Astrocyte of the hippocampus (primary cell): ENCODE measurements at regions not wholly inside any gene's neighbourhood (a gene's known extent, or its start where the extent isn't known, plus 50 kb on each side); places are given as distances from the start of the nearest gene placed in this dataset.

Experiments used
- DNase-seq: peaks from one replicate; pipeline ENCODE4 v3.0.0; 2011; ENCODE audit warnings: low read depth, low spot score

GRCh38 chr1:163655565-163655964, 333.8 kb downstream of the NUF2 start:
- DNase-seq, result no peak

DNA sequence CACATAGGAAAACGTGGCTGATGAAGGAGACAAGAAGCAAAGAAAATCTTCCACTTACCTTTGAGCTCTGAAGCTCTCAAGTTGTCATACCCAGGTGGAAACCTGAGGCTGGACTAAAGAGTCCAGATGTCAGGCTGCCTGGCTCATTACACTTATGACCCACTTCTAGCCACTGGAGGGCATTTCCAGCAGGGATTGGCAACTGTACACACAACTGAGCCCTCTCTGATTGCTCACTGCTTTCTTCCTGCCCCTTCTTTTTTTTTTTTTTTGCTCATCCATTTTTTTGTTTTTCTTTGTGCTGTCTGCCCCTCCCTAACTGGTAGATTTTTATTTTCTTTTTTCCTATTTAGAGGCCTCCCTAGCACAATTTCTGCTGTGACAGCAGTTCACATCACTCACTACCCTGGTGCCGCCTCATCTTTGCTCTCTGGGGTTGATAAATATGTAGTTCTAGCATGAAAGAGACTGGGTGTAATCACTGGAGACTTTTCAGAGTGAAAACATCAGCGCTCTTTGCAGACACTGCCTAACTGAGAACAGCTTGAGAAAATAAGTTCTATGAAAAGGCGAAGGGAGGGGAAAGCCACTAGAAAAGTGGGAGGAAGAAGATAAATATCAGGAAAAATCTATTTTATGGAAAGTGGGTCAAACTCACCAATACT, 334.5 kb downstream of the NUF2 start:
- no peak for DNase-seq

- DNase-seq, result no peak
Observed at GRCh38 chr1:163657719-163658118, 336.0 kb downstream of the NUF2 start.

DNA sequence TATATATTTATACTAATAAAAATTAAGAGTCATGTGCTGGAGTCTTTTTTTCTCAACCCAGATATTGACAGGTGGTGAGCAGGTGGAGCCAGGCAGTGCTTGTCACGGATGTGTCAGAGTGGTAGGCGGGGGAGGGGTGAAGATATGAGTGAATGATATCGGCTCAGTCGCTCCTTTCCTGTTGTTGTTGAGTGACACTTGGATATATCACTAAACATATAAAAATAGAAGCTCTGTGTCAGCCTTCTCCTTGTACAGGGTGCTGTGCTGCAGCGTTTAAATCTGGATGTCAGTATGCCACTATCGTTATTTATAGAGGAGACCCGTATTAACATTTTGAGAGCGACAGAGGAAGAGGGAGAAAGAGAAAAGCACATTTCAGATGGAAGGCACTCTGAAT, 339.6 kb downstream of the NUF2 start:
- no peak for DNase-seq

- DNase-seq, result peak; percentile 8
Observed at GRCh38 chr1:163664671-163665335, 343.0 kb downstream of the NUF2 start.

- DNase-seq, result no peak
Observed at GRCh38 chr1:163668472-163668871, 346.7 kb downstream of the NUF2 start.

GRCh38 chr1:163670989-163671757, 349.4 kb downstream of the NUF2 start:
- peak; percentile 9 for DNase-seq

- no peak for DNase-seq
Observed at GRCh38 chr1:163672976-163673758, 351.4 kb downstream of the NUF2 start.

DNA sequence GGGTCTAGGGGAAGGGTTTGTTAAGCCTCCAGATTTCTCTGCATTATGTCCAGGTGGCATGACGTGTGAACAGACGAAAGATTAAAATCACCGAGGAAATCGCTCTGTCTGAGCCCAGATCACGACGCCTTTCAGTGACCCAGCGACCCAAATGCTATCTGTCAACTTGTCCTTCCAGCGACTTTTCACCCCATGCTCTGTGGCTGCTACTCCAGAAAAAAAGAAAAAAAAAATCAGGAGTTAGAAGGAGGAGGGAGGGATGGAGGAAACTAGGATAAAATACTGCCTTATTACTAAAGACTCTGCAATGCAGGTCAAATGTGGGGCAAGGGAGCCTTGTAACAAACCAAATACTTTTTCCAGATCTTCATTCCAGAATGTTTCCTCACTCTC, 352.0 kb downstream of the NUF2 start:
- DNase-seq, result peak; percentile 10

- no peak for DNase-seq
Observed at GRCh38 chr1:163674236-163674635, 352.5 kb downstream of the NUF2 start.

GRCh38 chr1:163684785-163685184, 363.0 kb downstream of the NUF2 start:
- no peak for DNase-seq

DNA sequence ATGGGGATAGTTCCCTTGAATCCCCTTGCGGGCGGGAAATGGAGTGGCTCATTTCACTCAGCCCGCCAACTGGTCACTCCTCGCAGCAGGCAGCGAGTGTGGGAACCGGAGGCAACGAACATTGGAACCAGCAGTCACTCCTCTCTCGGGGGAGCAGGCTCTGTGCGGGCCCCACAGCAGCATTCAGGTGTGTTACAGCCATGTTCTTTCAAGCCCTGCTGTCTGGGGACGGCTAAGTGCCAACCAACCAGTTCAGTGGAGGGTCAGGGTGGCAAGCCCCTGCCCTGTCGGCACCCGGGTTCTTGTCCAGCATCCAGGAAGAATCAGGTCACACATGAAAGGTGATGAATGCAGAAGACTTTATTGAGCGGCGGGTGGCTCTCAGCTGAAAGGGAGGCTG, 370.5 kb downstream of the NUF2 start:
- DNase-seq, result no peak

DNA sequence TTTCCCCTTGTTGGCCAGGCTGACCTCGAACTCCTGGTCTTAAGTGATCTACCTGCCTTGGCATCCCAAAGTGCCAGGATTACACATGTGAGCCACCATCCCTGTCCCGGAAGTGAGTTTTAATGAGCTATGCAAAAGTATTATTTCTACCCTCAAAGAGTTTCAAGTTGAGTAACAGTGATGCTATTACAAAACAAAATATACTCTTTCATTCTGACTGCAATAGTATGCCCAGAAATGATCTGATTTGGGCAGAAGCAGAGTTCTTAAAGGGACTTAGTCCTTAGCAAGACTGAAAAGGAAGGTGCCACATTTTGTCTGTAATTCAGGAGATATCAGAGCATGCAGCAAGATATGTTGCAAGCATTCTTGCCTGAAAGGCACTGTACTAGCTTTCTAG, 375.4 kb downstream of the NUF2 start:
- no peak for DNase-seq

DNA sequence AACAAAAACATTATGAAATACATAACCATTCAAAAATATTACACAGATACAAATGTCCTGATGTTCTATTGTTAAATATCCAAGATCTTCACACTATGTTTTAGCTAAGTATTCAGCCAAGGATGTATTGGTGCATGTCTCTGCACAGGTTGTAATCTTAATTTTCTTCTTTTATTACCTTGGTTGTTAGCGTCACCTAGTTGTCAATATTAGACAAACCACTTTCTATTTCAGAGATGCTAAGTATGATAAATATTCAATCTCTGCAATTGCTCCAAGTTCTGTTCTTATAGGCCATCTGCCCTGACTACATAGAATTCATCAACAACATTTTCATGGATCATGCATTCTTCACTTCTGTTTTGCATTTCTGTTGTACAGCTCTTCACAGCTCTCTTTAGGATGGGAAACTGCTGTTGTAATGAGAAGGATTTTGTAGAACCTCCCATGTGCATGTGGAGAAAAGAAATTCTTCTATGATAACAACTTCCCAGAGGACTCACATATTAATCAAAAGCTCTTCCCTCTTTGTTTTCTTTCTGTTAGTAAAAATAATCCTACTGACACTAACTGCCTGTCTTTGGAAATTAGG, 380.1 kb downstream of the NUF2 start:
- DNase-seq, result no peak

DNA sequence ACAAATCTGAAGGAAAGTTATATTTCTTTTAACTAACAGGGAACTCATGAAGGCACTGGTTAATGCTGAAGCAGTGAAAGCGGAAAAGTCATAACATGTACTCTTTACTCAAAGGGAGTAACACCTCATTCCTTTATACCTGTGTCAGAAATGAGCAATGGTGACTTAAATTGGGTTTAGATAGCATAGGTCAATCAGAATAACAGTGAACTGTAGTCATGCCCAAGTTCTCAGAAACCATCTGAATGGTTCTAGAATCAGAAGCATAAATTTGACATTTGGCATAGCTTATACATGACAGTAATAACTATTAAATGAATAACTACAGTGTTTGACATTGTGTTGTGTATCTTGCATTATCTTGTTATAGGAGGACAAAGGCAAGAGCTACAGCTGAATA, 382.0 kb downstream of the NUF2 start:
- no peak for DNase-seq

DNA sequence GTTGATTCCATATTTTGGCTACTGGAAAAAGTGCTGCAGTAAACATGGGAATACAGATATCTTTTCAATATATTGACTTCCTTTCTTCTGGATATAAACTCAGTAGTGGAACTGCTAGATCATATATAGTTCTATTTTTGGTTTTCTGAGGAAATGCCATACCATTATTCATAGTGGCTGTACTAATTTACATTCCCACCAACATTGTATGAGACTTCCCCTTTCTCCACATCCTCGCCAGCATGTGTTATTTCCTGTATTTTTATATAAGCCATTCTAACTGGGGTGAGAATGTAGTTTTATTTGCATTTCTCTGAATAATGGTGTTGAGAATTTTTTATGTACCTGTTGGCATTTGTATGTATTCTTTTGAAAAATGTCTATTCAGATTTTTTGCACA, 385.2 kb downstream of the NUF2 start:
- no peak for DNase-seq

GRCh38 chr1:163709636-163710035, 387.9 kb downstream of the NUF2 start:
- peak; percentile 2 for DNase-seq

DNA sequence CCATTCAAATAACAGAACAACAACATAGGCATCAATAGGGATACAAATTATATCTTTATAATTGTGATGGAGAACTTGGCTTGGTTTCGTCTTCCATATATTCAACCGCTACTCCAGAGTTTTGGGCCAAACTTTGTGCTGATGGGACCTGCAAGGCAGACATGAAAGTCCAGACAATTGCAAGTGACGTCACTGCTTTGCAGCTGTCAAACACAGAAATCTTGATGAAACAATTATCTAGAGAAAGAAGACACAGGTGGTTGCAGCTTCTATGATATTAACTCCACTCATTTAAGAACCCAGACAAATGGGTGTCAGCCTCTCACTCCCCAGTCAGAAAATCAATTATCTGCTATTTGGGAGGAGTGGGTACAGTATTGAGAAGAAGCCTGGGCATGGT, 390.6 kb downstream of the NUF2 start:
- DNase-seq, result no peak

- no peak for DNase-seq
Observed at GRCh38 chr1:163720294-163720693, 398.5 kb downstream of the NUF2 start.

GRCh38 chr1:163725551-163725950, 403.8 kb downstream of the NUF2 start:
- DNase-seq, result no peak

DNA sequence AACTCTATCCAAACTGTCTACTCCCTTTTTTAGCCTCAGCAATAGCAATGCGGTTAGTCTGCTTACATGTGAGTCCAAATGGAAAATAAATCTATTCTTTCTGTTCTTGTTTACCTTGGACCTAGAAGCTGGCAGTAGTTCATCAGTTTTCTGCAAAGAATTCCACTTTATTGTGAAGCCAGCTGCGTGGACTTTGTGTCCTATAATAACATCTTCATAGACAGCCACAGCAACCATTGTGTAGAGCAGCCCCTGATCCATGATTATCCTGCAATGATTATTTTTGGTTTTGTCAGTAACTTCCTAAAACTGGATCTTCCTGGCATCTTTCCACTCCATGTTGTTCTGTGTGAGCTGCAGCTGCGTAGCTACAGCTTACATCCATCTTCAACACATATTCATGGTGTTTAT, 408.7 kb downstream of the NUF2 start:
- peak; percentile 39 for DNase-seq

GRCh38 chr1:163737261-163737660, 415.5 kb downstream of the NUF2 start:
- no peak for DNase-seq
